ENCODE measurements at regions not wholly inside any gene's neighbourhood (a gene's known extent, or its start where the extent isn't known, plus 50 kb on each side); places are given as distances from the start of the nearest gene placed in this dataset.

DNA sequence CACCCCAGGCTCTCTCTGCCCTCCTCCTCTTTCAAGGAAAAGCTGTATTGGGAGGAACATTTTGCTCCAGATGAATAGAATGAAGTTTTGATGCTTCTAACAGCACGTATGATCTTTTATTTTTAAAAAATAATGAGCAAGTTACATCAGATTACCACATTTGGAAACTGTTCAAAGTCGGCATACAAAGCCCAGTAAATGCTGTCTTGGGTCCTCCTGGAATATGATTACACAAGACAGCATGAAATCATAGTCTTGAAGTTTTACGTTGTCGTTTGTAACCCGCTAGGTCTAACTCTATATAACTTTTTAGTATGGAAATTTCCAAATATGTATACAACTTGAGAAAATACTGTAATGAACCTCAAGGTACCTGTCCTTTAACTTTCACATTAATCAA lies 385.6 kb downstream of the HLX start:
- DNase-seq (ENCODE audit: low spot score): no peak
- in situ Hi-C loops (cut with MboI; ENCODE audit: low pct_unique_long_range_greater_than_20kb, low sequenced_read_pairs, unreplicated experiment): no loop called here

DNA sequence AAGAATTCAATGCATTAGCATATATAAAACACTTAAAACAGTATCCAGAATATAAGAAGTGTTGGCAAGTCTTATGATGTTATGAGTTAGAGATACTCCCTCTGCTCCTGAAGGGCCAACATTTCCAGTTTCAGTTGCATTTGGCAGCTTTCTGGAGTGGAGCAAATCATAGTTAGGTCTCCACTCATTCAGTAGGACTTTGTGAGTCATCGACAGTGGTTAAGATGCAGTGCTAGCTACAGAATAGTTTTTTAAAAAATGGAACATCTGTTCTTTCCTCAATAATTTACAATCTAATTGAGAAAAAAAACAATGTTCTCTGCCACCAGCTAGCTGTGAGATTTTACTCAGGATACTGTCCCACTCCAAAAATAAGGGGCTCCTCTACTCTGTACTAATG lies 389.1 kb downstream of the HLX start:
- TF ChIP-seq, protein P1, sequence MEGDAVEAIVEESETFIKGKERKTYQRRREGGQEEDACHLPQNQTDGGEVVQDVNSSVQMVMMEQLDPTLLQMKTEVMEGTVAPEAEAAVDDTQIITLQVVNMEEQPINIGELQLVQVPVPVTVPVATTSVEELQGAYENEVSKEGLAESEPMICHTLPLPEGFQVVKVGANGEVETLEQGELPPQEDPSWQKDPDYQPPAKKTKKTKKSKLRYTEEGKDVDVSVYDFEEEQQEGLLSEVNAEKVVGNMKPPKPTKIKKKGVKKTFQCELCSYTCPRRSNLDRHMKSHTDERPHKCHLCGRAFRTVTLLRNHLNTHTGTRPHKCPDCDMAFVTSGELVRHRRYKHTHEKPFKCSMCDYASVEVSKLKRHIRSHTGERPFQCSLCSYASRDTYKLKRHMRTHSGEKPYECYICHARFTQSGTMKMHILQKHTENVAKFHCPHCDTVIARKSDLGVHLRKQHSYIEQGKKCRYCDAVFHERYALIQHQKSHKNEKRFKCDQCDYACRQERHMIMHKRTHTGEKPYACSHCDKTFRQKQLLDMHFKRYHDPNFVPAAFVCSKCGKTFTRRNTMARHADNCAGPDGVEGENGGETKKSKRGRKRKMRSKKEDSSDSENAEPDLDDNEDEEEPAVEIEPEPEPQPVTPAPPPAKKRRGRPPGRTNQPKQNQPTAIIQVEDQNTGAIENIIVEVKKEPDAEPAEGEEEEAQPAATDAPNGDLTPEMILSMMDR (IDR thresholded peaks at IDR 0.05; ENCODE audit: extremely low read depth, insufficient read depth, missing control alignments): no peak
- in situ Hi-C loops (cut with MboI; ENCODE audit: low pct_unique_long_range_greater_than_20kb, low sequenced_read_pairs, unreplicated experiment): no loop called here
- DNase-seq (ENCODE audit: low spot score): no peak

More for the DNA sequence above, 385.6 kb downstream of the HLX start:
- TF ChIP-seq, protein P1 (IDR thresholded peaks at IDR 0.05; ENCODE audit: extremely low read depth, insufficient read depth, missing control alignments): no peak

DNA sequence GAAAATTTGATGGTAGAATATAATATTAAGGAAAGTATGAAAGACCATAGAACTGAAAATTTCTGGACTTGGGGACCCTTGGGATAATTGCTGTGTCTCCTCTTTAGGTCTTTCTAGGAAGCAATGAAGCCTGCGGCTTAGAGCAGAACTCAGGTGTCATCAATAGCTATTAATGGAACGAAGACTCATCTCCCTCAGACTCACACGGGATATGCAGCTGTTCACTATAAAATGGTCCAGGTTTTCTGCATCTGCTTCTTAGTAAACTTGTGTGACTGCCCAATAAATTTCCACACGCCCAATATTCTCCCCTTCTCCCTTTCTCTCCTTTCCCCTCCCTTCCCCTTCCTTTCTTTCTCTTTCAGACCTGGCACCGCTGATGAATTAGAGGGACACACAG lies 392.5 kb downstream of the HLX start:
- TF ChIP-seq, protein P1 (IDR thresholded peaks at IDR 0.05; ENCODE audit: extremely low read depth, insufficient read depth, missing control alignments): no peak
- in situ Hi-C loops (cut with MboI; ENCODE audit: low pct_unique_long_range_greater_than_20kb, low sequenced_read_pairs, unreplicated experiment): no loop called here
- DNase-seq (ENCODE audit: low spot score): no peak

DNA sequence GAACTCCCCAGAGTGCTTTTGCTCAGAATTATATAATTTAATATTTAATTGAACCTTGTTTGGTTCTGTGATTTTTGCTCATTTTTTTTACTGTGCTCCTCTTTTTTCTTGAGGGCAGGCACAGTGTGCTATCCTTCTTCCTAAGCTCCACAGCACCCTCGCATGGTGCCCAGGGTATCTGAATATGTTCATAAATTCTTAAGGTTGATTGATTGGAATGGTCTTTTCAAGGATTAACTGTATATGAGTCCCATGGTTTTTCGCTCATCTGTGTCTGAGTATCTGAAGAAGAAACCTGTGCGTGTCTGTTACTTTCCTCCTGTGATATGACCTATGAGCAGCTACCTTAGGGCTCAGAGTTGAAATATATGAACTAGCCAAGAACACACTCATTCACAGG lies 393.7 kb downstream of the HLX start:
- TF ChIP-seq, protein P1 (IDR thresholded peaks at IDR 0.05; ENCODE audit: extremely low read depth, insufficient read depth, missing control alignments): no peak
- in situ Hi-C loops (cut with MboI; ENCODE audit: low pct_unique_long_range_greater_than_20kb, low sequenced_read_pairs, unreplicated experiment): no loop called here
- DNase-seq (ENCODE audit: low spot score): no peak

DNA sequence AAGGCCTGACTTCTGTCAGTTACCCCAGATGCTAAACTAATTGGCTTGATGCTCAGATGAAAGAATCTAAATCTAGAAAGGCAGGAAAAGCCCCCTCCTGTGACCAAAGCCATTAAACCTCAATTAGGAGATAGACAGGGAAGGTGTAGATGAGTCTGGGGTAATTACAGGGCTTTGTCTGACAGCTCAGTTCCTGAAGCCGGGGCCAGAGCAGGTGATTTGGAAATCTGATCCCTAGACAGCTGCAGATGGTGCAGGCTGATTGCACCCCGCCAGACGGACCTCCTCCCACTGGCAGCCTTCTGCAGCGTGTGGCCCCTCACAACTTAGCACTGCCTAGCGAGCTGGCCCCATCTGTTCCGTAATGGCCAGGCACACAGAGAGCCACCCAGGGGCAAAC lies 395.1 kb downstream of the HLX start:
- no peak for DNase-seq (ENCODE audit: low spot score)
- TF ChIP-seq, protein P1 (IDR thresholded peaks at IDR 0.05; ENCODE audit: extremely low read depth, insufficient read depth, missing control alignments): no peak
- in situ Hi-C loops (cut with MboI; ENCODE audit: low pct_unique_long_range_greater_than_20kb, low sequenced_read_pairs, unreplicated experiment): no loop called here

DNA sequence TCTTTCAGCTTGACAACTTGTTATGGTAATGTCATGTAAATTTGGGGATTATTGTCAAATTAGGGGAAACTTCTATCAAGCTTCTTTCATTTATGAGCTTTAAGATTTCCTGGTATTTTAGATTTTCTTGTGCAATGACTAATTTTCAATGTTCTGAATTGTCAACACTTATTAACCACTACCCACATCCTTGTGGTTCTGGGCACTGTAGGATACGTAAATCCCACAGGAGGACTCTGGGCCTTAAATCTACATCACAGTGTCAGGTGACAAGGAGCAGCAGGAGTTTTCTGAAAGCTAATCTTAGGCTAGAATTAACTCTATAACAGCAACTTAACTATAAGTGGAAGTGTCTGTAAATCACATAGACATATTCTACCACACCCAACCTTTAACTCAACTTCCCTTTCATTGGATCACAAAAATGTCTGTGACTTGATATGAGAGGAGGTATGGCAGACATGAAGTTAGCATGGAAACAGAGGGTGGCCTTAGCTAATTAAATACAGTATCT lies 397.7 kb downstream of the HLX start:
- DNase-seq (ENCODE audit: low spot score): no peak
- in situ Hi-C loops (cut with MboI; ENCODE audit: low pct_unique_long_range_greater_than_20kb, low sequenced_read_pairs, unreplicated experiment): no loop called here
- TF ChIP-seq, protein P1 (IDR thresholded peaks at IDR 0.05; ENCODE audit: extremely low read depth, insufficient read depth, missing control alignments): no peak

DNA sequence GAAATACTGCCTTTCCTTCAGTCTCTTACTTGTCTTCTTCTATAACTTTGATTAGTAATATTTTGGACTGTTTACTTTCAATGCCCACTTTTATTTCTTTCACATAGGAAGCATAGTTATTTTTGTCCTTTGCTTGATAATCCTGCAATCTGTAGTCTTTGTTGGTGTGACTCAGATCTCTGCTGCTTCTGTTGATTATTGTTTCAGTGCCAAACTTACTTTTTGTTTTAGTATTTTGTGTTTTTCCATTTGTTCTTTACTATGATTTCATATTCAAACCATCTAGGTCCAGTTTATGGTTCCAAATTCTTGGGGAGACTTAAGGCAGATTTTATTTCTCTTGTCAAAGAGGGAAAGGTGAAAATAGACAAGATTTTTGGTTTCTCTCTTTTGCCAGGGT lies 399.9 kb downstream of the HLX start:
- in situ Hi-C loops (cut with MboI; ENCODE audit: low pct_unique_long_range_greater_than_20kb, low sequenced_read_pairs, unreplicated experiment): no loop called here
- TF ChIP-seq, protein P1 (IDR thresholded peaks at IDR 0.05; ENCODE audit: extremely low read depth, insufficient read depth, missing control alignments): no peak

More for the DNA sequence above, 399.9 kb downstream of the HLX start:
- DNase-seq (ENCODE audit: low spot score): no peak
